SK-N-SH (cell line): ENCODE measurements at regions not wholly inside any gene's neighbourhood (a gene's known extent, or its start where the extent isn't known, plus 50 kb on each side); places are given as distances from the start of the nearest gene placed in this dataset.

ENCODE experiments used
- CTCF ChIA-PET: fragments of 300-600, 350-600 bp; formaldehyde crosslinking; extraction: SDS; loops from one replicate; lab custom pipeline; 2021; lab: Yijun Ruan, JAX
- POLR2A ChIA-PET: fragments of 350-600 bp; sonication (Branson Sonifier 250); formaldehyde crosslinking; extraction: SDS; loops from one replicate; lab custom pipeline; 2020; ENCODE audit warnings: antibody characterized with exemption, inconsistent platforms; lab: Yijun Ruan, JAX
- DNase-seq: peaks from one replicate; pipeline ENCODE4 v3.0.0; 2012
- H2AFZ ChIP-seq: fragments of 200-600 bp; sonication (generic); 2 replicates; pipeline ENCODE4 v1.8.1; 2016; ENCODE audit warnings: antibody characterized with exemption, mild to moderate bottlenecking, low read depth
- H3F3A ChIP-seq: fragments of 200-600 bp; sonication (generic); replicated peaks from 2 replicates; pipeline ENCODE3; 2016; ENCODE audit warnings: antibody characterized with exemption, mild to moderate bottlenecking; ENCODE audit not compliant: insufficient read depth
- H3K27ac ChIP-seq, 2 experiments: fragments of 200-500 bp in 1 of 2; fragments of 200-600 bp in 1 of 2; sonication (Bioruptor generic) in 1 of 2; sonication (generic), shearing (Covaris generic) in 1 of 2; 2 replicates each; pipeline versions ENCODE4 v1.5.1 to v1.6.1; 2014 to 2016; ENCODE audit warnings: low read depth in 2 of 2, inconsistent platforms in 1 of 2, low read length in 1 of 2, mild to moderate bottlenecking in 1 of 2, mixed read lengths in 1 of 2
- H3K27me3 ChIP-seq: fragments of 200-600 bp; sonication (generic), shearing (Covaris generic); 2 replicates; pipeline ENCODE4 v1.6.1; 2016; ENCODE audit warnings: mixed run types; ENCODE audit not compliant: insufficient read depth
- H3K36me3 ChIP-seq, 2 experiments: fragments of 200-500 bp in 1 of 2; fragments of 200-600 bp in 1 of 2; sonication (Bioruptor generic) in 1 of 2; sonication (generic) in 1 of 2; replicated peaks in 1 of 2; 2 replicates each; pipeline versions ENCODE3 to v1.5.1; 2014 to 2016; ENCODE audit warnings: low read length in 1 of 2, mild to moderate bottlenecking in 1 of 2; ENCODE audit not compliant: insufficient read depth in 2 of 2, control insufficient read depth in 1 of 2
- H3K4me1 ChIP-seq, 2 experiments: fragments of 200-500 bp in 1 of 2; fragments of 200-600 bp in 1 of 2; sonication (Bioruptor generic) in 1 of 2; sonication (generic), shearing (Covaris generic) in 1 of 2; 2 replicates each; pipeline versions ENCODE4 v1.5.1 to v1.6.1; 2014 to 2016; ENCODE audit warnings: low read depth in 1 of 2, low read length in 1 of 2, mixed run types in 1 of 2; ENCODE audit not compliant: insufficient read depth in 2 of 2, control insufficient read depth in 1 of 2
- H3K4me2 ChIP-seq: fragments of 200-600 bp; sonication (generic), shearing (Covaris generic); 2 replicates; pipeline ENCODE4 v1.6.1; 2017; ENCODE audit warnings: mixed run types
- H3K4me3 ChIP-seq, 2 experiments: fragments of 200-500 bp in 1 of 2; fragments of 200-600 bp in 1 of 2; sonication (Bioruptor generic) in 1 of 2; sonication (generic), shearing (Covaris generic) in 1 of 2; 2 replicates each; pipeline versions ENCODE4 v1.5.1 to v1.8.1; 2014 to 2016; ENCODE audit warnings: low read depth in 2 of 2, inconsistent platforms in 1 of 2, low read length in 1 of 2, mild to moderate bottlenecking in 1 of 2, mixed read lengths in 1 of 2, moderate library complexity in 1 of 2
- H3K79me2 ChIP-seq: fragments of 200-600 bp; sonication (generic); 2 replicates; pipeline ENCODE4 v1.8.1; 2017; ENCODE audit warnings: mild to moderate bottlenecking; ENCODE audit not compliant: insufficient read depth
- H3K9ac ChIP-seq: fragments of 200-600 bp; sonication (generic); 2 replicates; pipeline ENCODE4 v1.6.1; 2017; ENCODE audit warnings: mixed run types
- H3K9me2 ChIP-seq: fragments of 200-600 bp; sonication (generic); 2 replicates; pipeline ENCODE4 v1.6.1; 2017; ENCODE audit warnings: mixed run types
- H3K9me3 ChIP-seq: fragments of 200-600 bp; sonication (generic); 2 replicates; pipeline ENCODE4 v1.6.1; 2017; ENCODE audit warnings: mixed run types, mild to moderate bottlenecking, moderate library complexity
- H4K20me1 ChIP-seq: fragments of 200-600 bp; sonication (generic); 2 replicates; pipeline ENCODE4 v1.6.1; 2017; ENCODE audit warnings: mild to moderate bottlenecking, mixed run types; ENCODE audit not compliant: insufficient read depth
- CHD2 ChIP-seq: fragments of 150-350 bp; IDR thresholded peaks from 2 replicates; pipeline ENCODE4 v1.6.1; 2018; ENCODE audit warnings: low read length; ENCODE audit not compliant: partially characterized antibody
- CTCF ChIP-seq: fragments of 200-600 bp; sonication (generic); IDR thresholded peaks from 2 replicates; pipeline ENCODE4 v1.6.1; 2017; ENCODE audit warnings: antibody characterized with exemption, mild to moderate bottlenecking, moderate library complexity
- ELF1 ChIP-seq: IDR thresholded peaks from 2 replicates; pipeline ENCODE4 v1.4.0; 2012
- EZH2phosphoT487 ChIP-seq: fragments of 200-600 bp; sonication (generic); IDR thresholded peaks from 2 replicates; pipeline ENCODE4 v1.6.1; 2017; ENCODE audit warnings: low read depth, mixed run types, mild to moderate bottlenecking, antibody characterized with exemption, moderate library complexity, borderline replicate concordance
- FOSL2 ChIP-seq: IDR thresholded peaks from 2 replicates; pipeline ENCODE4 v1.4.0; 2012; ENCODE audit warnings: low read depth, mild to moderate bottlenecking, moderate library complexity, borderline replicate concordance
- FOXM1 ChIP-seq: IDR thresholded peaks from 2 replicates; pipeline ENCODE4 v1.4.0; 2012; ENCODE audit warnings: low read depth, mild to moderate bottlenecking
- GATA2 ChIP-seq: sonication (generic); formaldehyde crosslinking; IDR thresholded peaks from 2 replicates; pipeline ENCODE4 v1.5.0; 2020; ENCODE audit warnings: mild to moderate bottlenecking, missing genetic modification reagents
- JUND ChIP-seq: IDR thresholded peaks from 2 replicates; pipeline ENCODE4 v1.4.0; 2012
- MAX ChIP-seq: IDR thresholded peaks from 2 replicates; pipeline ENCODE4 v1.4.0; 2012; ENCODE audit warnings: low read depth
- MXI1 ChIP-seq: IDR thresholded peaks from 2 replicates; pipeline ENCODE4 v1.6.1; 2012; ENCODE audit warnings: mild to moderate bottlenecking, low read depth, low read length, improper control_type of control experiment
- NFIC ChIP-seq: IDR thresholded peaks from 2 replicates; pipeline ENCODE4 v1.4.0; 2012; ENCODE audit warnings: borderline replicate concordance
- NRF1 ChIP-seq: IDR thresholded peaks from 2 replicates; pipeline ENCODE4 v1.6.1; 2012; ENCODE audit warnings: low read depth, mild to moderate bottlenecking, low read length
- RAD21 ChIP-seq: IDR thresholded peaks from 2 replicates; pipeline ENCODE4 v1.6.1; 2012; ENCODE audit warnings: mild to moderate bottlenecking, low read length
- RCOR1 ChIP-seq: fragments of 150-350 bp; IDR thresholded peaks from 2 replicates; pipeline ENCODE4 v1.6.1; 2017; ENCODE audit warnings: antibody characterized with exemption, low read length
- REST ChIP-seq: IDR thresholded peaks from 2 replicates; pipeline ENCODE4 v1.6.1; 2012; ENCODE audit warnings: mild to moderate bottlenecking, low read depth, low read length, moderate library complexity
- RXRA ChIP-seq: IDR thresholded peaks from 2 replicates; pipeline ENCODE4 v1.4.0; 2012; ENCODE audit warnings: low read depth, mild to moderate bottlenecking, borderline replicate concordance
- SIN3A ChIP-seq: IDR thresholded peaks from 2 replicates; pipeline ENCODE4 v1.6.1; 2012; ENCODE audit warnings: low read depth, mild to moderate bottlenecking, low read length, moderate library complexity, borderline replicate concordance
- SMC3 ChIP-seq: IDR thresholded peaks from 2 replicates; pipeline ENCODE4 v1.6.1; 2012; ENCODE audit warnings: low read depth, low read length, improper control_type of control experiment
- TAF1 ChIP-seq: IDR thresholded peaks from 2 replicates; pipeline ENCODE4 v1.6.1; 2012; ENCODE audit warnings: low read depth, mild to moderate bottlenecking, low read length, moderate library complexity, borderline replicate concordance
- TCF12 ChIP-seq: IDR thresholded peaks from 2 replicates; pipeline ENCODE4 v1.4.0; 2012
- USF1 ChIP-seq: IDR thresholded peaks from 2 replicates; pipeline ENCODE4 v1.4.0; 2012; ENCODE audit warnings: low read depth, borderline replicate concordance
- USF2 ChIP-seq: fragments of 150-350 bp; IDR thresholded peaks from 2 replicates; pipeline ENCODE4 v1.6.1; 2017; ENCODE audit warnings: antibody characterized with exemption, low read length, low read depth, borderline replicate concordance
- YY1 ChIP-seq: IDR thresholded peaks from 2 replicates; pipeline ENCODE4 v1.4.0; 2012; ENCODE audit warnings: low read depth, mild to moderate bottlenecking
- ZBTB33 ChIP-seq: IDR thresholded peaks from 2 replicates; pipeline ENCODE4 v1.4.0; 2012; ENCODE audit warnings: low read depth, borderline replicate concordance
- WGBS: methylation state at CpG from one replicate; pipeline ENCODE4 v1.1.6; 2017; ENCODE audit warnings: low lambda C conversion rate; 5-methylcytosine and 5-hydroxymethylcytosine counted together

GRCh38 chr1:193676996-193677549, 490.7 kb upstream of the B3GALT2 start:
- no peaks in the 10 kb centered on the region for H3K36me3 ChIP-seq
- H3K9me3 ChIP-seq: no peaks in the 10 kb centered on the region
- ChIA-PET POLR2A (no interaction called here), CTCF (no interaction called here)
- H3F3A ChIP-seq: peaks cover 21% of the 10 kb centered on the region
- no peak overlapping the region for H2AFZ ChIP-seq
- H4K20me1 ChIP-seq: no peaks in the 10 kb centered on the region
- H3K27ac ChIP-seq: peak overlapping the region; percentile 22 to 39; a peak in 3 of 4 replicates
- H3K9ac ChIP-seq: no peak overlapping the region
- H3K9me2 ChIP-seq: no peaks in the 10 kb centered on the region
- WGBS: 24% methylated on average over 2 of the region's 2 CpGs
- no peak overlapping the region for H3K4me2 ChIP-seq
- H3K4me1 ChIP-seq: peaks cover 0 to 5% of the 10 kb centered on the region in 2 experiments; a peak in 3 of 4 replicates
- H3K27me3 ChIP-seq: no peaks in the 10 kb centered on the region
- no peaks in the 10 kb centered on the region for H3K79me2 ChIP-seq
- DNase-seq: no peak
- no peak overlapping the region; a peak in 1 of 4 replicates for H3K4me3 ChIP-seq
- no peak for TF ChIP-seq RAD21
- no peak for TF ChIP-seq NRF1
- TF ChIP-seq MAX: no peak
- TF ChIP-seq TAF1: no peak
- TF ChIP-seq YY1: no peak
- TF ChIP-seq NFIC: peak; percentile 67
- peak; percentile 60; the same call in 1 of the 2 replicates for TF ChIP-seq FOSL2
- TF ChIP-seq SIN3A: no peak
- peak; percentile 89 for TF ChIP-seq TCF12
- TF ChIP-seq USF1: no peak
- TF ChIP-seq SMC3: no peak
- TF ChIP-seq REST: no peak
- no peak for TF ChIP-seq CHD2
- TF ChIP-seq ELF1: no peak
- TF ChIP-seq USF2: no peak
- TF ChIP-seq GATA2: no peak
- no peak; the same call in 1 of the 2 replicates for TF ChIP-seq ZBTB33
- TF ChIP-seq JUND: peak; percentile 70
- no peak for TF ChIP-seq EZH2phosphoT487
- TF ChIP-seq RCOR1: no peak
- no peak for TF ChIP-seq CTCF
- TF ChIP-seq RXRA: no peak
- no peak for TF ChIP-seq MXI1
- TF ChIP-seq FOXM1: peak; percentile 65; the same call in 1 of the 2 replicates
